Left ventricle myocardium inferior (tissue), 1 donor: ENCODE measurements at regions not wholly inside any gene's neighbourhood (a gene's known extent, or its start where the extent isn't known, plus 50 kb on each side); places are given as distances from the start of the nearest gene placed in this dataset.
"Not testable (repeated sequence)": the region's sequence is repeated elsewhere in the genome, so short reads cannot be mapped to it uniquely, and the experiment has no call there.

ENCODE experiments used
- DNase-seq: peaks from one replicate; pipeline ENCODE4 v3.0.0-alpha.2; 2020
- H3K27ac ChIP-seq: fragments of 200-600 bp; replicated peaks from 2 replicates; pipeline ENCODE4 v1.8.0; 2021
- H3K27me3 ChIP-seq: fragments of 200-600 bp; 2 replicates; pipeline ENCODE4 v1.8.0; 2021; ENCODE audit warnings: low read depth
- H3K36me3 ChIP-seq: fragments of 200-600 bp; 2 replicates; pipeline ENCODE4 v1.8.0; 2021
- H3K4me1 ChIP-seq: fragments of 200-600 bp; 2 replicates; pipeline ENCODE4 v1.8.0; 2021
- H3K4me3 ChIP-seq: fragments of 200-600 bp; 2 replicates; pipeline ENCODE4 v1.8.0; 2021; ENCODE audit warnings: mild to moderate bottlenecking, moderate library complexity
- H3K9me3 ChIP-seq: fragments of 200-600 bp; replicated peaks from 2 replicates; pipeline ENCODE4 v1.8.0; 2021
- CTCF ChIP-seq: fragments of 200-600 bp; IDR thresholded peaks from 2 replicates; pipeline ENCODE4 v1.8.0; 2021; ENCODE audit warnings: antibody characterized with exemption, mild to moderate bottlenecking, borderline replicate concordance
- intact Hi-C: fragments of 100-400 bp; cut with micrococcal nuclease; formaldehyde crosslinking; loops from one replicate; pipeline ENCODE4 v1.11.0; 2022
- donor health status: DM: no; HTN: yes; CAD: no; lungs with severe emphysema.

- Histone ChIP-seq H3K27me3 (peaks cover 43% of the 10 kb centered on the region), H3K36me3 (no peaks in the 10 kb centered on the region), H3K27ac (no peak overlapping the region), H3K4me3 (no peak overlapping the region), H3K4me1 (no peaks in the 10 kb centered on the region), H3K9me3 (no peaks in the 10 kb centered on the region)
- intact Hi-C loops: no loop called here
- TF ChIP-seq CTCF: no peak
- DNase-seq: no peak
These were observed 84.5 kb downstream of the POU3F3 start for GRCh38 chr2:104938231-104938941.

DNA sequence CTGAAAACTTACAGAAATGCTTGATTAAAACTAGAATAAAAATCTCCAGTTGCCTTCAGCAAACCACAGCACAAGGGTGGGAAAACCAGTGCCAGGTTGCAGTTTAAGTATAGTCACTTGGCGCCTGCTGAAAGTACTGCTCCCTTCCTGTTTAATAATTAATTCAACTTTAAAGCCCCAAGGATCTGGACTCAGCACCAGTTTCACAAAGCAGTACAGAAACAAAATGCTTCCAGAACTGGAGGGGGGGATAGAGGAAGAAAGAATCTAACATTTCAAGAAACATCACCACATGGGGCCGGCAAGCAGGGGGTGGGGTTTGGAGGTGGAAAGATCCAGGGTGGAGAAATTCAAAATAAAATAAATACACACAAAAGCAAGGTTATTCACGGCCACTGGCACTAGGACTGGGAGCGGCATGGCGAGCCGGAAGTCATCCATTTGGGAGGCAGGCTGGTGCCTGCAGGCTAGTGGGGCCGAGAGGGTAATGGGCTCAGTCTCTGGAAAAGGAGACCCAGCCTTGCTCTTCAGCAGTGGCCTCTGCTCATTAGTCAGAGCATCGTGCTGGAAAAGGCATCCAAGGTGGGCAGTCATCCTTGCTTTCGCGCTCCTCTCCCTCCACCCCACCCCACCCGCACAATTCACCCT lies 85.8 kb downstream of the POU3F3 start:
- no peak for TF ChIP-seq CTCF
- H3K27ac ChIP-seq: no peak overlapping the region
- H3K4me3 ChIP-seq: no peak overlapping the region
- DNase-seq: no peak
- peaks cover 50% of the 10 kb centered on the region for H3K27me3 ChIP-seq
- intact Hi-C loops: no loop called here
- H3K4me1 ChIP-seq: no peaks in the 10 kb centered on the region
- H3K9me3 ChIP-seq: no peaks in the 10 kb centered on the region
- H3K36me3 ChIP-seq: no peaks in the 10 kb centered on the region

GRCh38 chr2:104944495-104944894 lies 90.6 kb downstream of the POU3F3 start:
- DNase-seq: no peak
- peak; percentile 38 for TF ChIP-seq CTCF
- Histone ChIP-seq H3K27ac (no peak overlapping the region), H3K4me3 (no peak overlapping the region), H3K9me3 (no peaks in the 10 kb centered on the region), H3K27me3 (peaks cover 79% of the 10 kb centered on the region), H3K4me1 (no peaks in the 10 kb centered on the region), H3K36me3 (no peaks in the 10 kb centered on the region)
- intact Hi-C loops: no loop called here

DNA sequence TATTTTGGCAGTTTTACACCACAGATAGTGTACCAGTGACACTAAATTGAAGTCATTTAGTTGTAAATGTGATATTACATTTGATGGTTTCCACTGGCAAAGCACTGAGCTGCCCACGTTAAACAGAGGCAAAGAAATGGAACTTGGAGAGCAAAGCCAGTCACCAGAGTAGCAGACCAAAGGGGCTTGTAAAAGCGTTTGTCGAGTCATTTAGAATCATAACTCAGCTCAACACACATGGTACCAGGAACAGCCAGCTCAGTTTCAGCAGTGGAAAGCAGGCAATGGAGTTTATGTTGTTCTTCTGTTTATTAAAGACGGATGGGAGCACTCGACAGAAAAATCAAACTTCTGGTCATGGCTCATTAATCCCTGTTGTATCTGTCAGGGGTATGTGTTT lies 91.2 kb downstream of the POU3F3 start:
- no peak for DNase-seq
- H3K27me3 ChIP-seq: peaks cover 79% of the 10 kb centered on the region
- H3K36me3 ChIP-seq: no peaks in the 10 kb centered on the region
- intact Hi-C loops: no loop called here
- H3K9me3 ChIP-seq: no peaks in the 10 kb centered on the region
- no peak overlapping the region for H3K4me3 ChIP-seq
- H3K4me1 ChIP-seq: no peaks in the 10 kb centered on the region
- no peak for TF ChIP-seq CTCF
- H3K27ac ChIP-seq: no peak overlapping the region

DNA sequence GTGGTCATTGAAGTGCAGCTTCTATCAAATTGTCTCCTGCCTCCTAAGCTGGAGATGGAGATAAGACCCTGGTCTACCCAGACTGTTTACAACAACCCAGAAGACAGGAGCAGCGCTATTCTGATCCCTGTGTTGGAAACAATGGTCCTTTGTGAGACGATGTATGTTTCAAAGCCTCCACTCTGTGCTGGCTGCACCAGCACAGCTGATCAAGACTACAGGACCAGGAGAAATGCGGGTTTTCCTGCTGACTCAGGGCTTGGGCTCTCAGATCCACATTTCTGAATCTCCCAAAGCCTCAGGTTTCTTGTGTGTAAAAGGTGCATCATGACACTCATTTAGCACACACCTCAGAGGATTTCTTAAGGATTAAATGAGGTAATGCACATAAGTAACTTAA lies 92.0 kb downstream of the POU3F3 start:
- H3K4me1 ChIP-seq: no peaks in the 10 kb centered on the region
- no peaks in the 10 kb centered on the region for H3K36me3 ChIP-seq
- no peak overlapping the region for H3K4me3 ChIP-seq
- peaks cover 78% of the 10 kb centered on the region for H3K27me3 ChIP-seq
- intact Hi-C loops: no loop called here
- H3K9me3 ChIP-seq: no peaks in the 10 kb centered on the region
- no peak for TF ChIP-seq CTCF
- H3K27ac ChIP-seq: no peak overlapping the region
- DNase-seq: no peak

GRCh38 chr2:104947456-104947855 lies 90.4 kb upstream of the MRPS9 start:
- H3K27ac ChIP-seq, H3K4me3 ChIP-seq, H3K36me3 ChIP-seq, H3K9me3 ChIP-seq, H3K4me1 ChIP-seq, DNase-seq, intact Hi-C loops: not testable (repeated sequence)
- peaks cover 76% of the 10 kb centered on the region for H3K27me3 ChIP-seq
